NCI-H82 (cell line): ENCODE measurements at regions not wholly inside any gene's neighbourhood (a gene's known extent, or its start where the extent isn't known, plus 50 kb on each side); places are given as distances from the start of the nearest gene placed in this dataset.
"Not testable (repeated sequence)": the region's sequence is repeated elsewhere in the genome, so short reads cannot be mapped to it uniquely, and the experiment has no call there.

Experiments used
- DNase-seq: peaks from one replicate; lab custom pipeline; 2025; lab: John Stamatoyannopoulos, UW

DNA sequence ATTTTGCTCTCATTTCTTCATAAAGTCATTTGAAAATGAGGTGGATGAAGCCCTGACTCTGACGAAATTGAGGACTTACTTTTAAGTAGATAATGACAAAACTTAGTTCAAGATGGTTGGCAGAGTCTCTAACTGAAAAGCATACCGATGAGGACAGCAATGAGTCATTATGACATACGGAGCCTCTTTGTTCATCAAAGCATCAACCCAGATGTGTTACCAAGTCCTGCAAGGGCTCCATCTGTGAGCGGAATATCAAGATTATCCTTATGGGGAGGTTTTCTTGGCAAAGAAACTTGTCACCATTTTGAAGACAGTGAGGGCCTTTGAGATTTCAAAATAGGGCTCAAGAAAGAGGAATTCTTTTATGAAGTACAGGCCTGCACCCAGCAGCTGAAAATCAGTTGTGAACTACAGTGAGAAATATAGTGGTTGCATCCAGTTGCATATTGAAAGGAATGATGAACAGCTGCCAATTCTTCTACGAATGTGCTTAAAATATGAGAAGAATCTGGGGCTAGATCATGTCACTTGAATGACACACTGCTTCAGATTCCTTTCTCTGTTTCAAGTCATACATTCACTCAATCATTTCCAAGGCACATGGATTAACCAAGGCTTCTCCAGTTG, 86.6 kb upstream of the SLC24A2 start:
- DNase-seq: no peak

- not testable (repeated sequence) for DNase-seq
These were observed 84.4 kb upstream of the SLC24A2 start for GRCh38 chr9:19873188-19873587.

- DNase-seq: no peak
These were observed 82.2 kb upstream of the SLC24A2 start for GRCh38 chr9:19870988-19871387.

DNA sequence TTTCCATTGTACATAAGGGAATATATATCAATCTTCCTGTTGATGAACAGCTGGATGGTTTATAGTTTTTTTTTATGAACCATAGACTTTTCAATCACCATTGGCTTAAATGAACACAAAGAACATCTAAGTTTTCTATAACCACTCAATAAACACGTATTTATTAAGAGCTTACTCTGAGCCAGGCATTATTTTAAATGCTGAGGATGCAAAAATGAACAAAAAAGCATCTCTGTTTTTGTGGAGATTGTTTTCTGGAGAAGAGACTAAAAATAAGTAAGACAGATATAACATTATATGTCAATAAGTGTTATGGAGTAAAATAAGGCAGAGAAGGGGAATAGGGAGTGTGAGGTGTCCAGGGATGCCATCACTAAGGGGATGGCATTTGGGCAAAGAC, 52.1 kb upstream of the SLC24A2 start:
- no peak for DNase-seq
